SK-N-SH (cell line): ENCODE measurements at regions not wholly inside any gene's neighbourhood (a gene's known extent, or its start where the extent isn't known, plus 50 kb on each side); places are given as distances from the start of the nearest gene placed in this dataset.

Experiments used
- CTCF ChIA-PET: fragments of 300-600, 350-600 bp; formaldehyde crosslinking; extraction: SDS; loops from one replicate; lab custom pipeline; 2021; lab: Yijun Ruan, JAX
- POLR2A ChIA-PET: fragments of 350-600 bp; sonication (Branson Sonifier 250); formaldehyde crosslinking; extraction: SDS; loops from one replicate; lab custom pipeline; 2020; ENCODE audit warnings: antibody characterized with exemption, inconsistent platforms; lab: Yijun Ruan, JAX
- DNase-seq: peaks from one replicate; pipeline ENCODE4 v3.0.0; 2012
- H2AFZ ChIP-seq: fragments of 200-600 bp; sonication (generic); 2 replicates; pipeline ENCODE4 v1.8.1; 2016; ENCODE audit warnings: antibody characterized with exemption, mild to moderate bottlenecking, low read depth
- H3F3A ChIP-seq: fragments of 200-600 bp; sonication (generic); replicated peaks from 2 replicates; pipeline ENCODE3; 2016; ENCODE audit warnings: antibody characterized with exemption, mild to moderate bottlenecking; ENCODE audit not compliant: insufficient read depth
- H3K27ac ChIP-seq, 2 experiments: fragments of 200-500 bp in 1 of 2; fragments of 200-600 bp in 1 of 2; sonication (Bioruptor generic) in 1 of 2; sonication (generic), shearing (Covaris generic) in 1 of 2; 2 replicates each; pipeline versions ENCODE4 v1.5.1 to v1.6.1; 2014 to 2016; ENCODE audit warnings: low read depth in 2 of 2, inconsistent platforms in 1 of 2, low read length in 1 of 2, mild to moderate bottlenecking in 1 of 2, mixed read lengths in 1 of 2
- H3K27me3 ChIP-seq: fragments of 200-600 bp; sonication (generic), shearing (Covaris generic); 2 replicates; pipeline ENCODE4 v1.6.1; 2016; ENCODE audit warnings: mixed run types; ENCODE audit not compliant: insufficient read depth
- H3K36me3 ChIP-seq, 2 experiments: fragments of 200-500 bp in 1 of 2; fragments of 200-600 bp in 1 of 2; sonication (Bioruptor generic) in 1 of 2; sonication (generic) in 1 of 2; replicated peaks in 1 of 2; 2 replicates each; pipeline versions ENCODE3 to v1.5.1; 2014 to 2016; ENCODE audit warnings: low read length in 1 of 2, mild to moderate bottlenecking in 1 of 2; ENCODE audit not compliant: insufficient read depth in 2 of 2, control insufficient read depth in 1 of 2
- H3K4me1 ChIP-seq, 2 experiments: fragments of 200-500 bp in 1 of 2; fragments of 200-600 bp in 1 of 2; sonication (Bioruptor generic) in 1 of 2; sonication (generic), shearing (Covaris generic) in 1 of 2; 2 replicates each; pipeline versions ENCODE4 v1.5.1 to v1.6.1; 2014 to 2016; ENCODE audit warnings: low read depth in 1 of 2, low read length in 1 of 2, mixed run types in 1 of 2; ENCODE audit not compliant: insufficient read depth in 2 of 2, control insufficient read depth in 1 of 2
- H3K4me2 ChIP-seq: fragments of 200-600 bp; sonication (generic), shearing (Covaris generic); 2 replicates; pipeline ENCODE4 v1.6.1; 2017; ENCODE audit warnings: mixed run types
- H3K4me3 ChIP-seq, 2 experiments: fragments of 200-500 bp in 1 of 2; fragments of 200-600 bp in 1 of 2; sonication (Bioruptor generic) in 1 of 2; sonication (generic), shearing (Covaris generic) in 1 of 2; 2 replicates each; pipeline versions ENCODE4 v1.5.1 to v1.8.1; 2014 to 2016; ENCODE audit warnings: low read depth in 2 of 2, inconsistent platforms in 1 of 2, low read length in 1 of 2, mild to moderate bottlenecking in 1 of 2, mixed read lengths in 1 of 2, moderate library complexity in 1 of 2
- H3K79me2 ChIP-seq: fragments of 200-600 bp; sonication (generic); 2 replicates; pipeline ENCODE4 v1.8.1; 2017; ENCODE audit warnings: mild to moderate bottlenecking; ENCODE audit not compliant: insufficient read depth
- H3K9ac ChIP-seq: fragments of 200-600 bp; sonication (generic); 2 replicates; pipeline ENCODE4 v1.6.1; 2017; ENCODE audit warnings: mixed run types
- H3K9me2 ChIP-seq: fragments of 200-600 bp; sonication (generic); 2 replicates; pipeline ENCODE4 v1.6.1; 2017; ENCODE audit warnings: mixed run types
- H3K9me3 ChIP-seq: fragments of 200-600 bp; sonication (generic); 2 replicates; pipeline ENCODE4 v1.6.1; 2017; ENCODE audit warnings: mixed run types, mild to moderate bottlenecking, moderate library complexity
- H4K20me1 ChIP-seq: fragments of 200-600 bp; sonication (generic); 2 replicates; pipeline ENCODE4 v1.6.1; 2017; ENCODE audit warnings: mild to moderate bottlenecking, mixed run types; ENCODE audit not compliant: insufficient read depth
- EZH2phosphoT487 ChIP-seq: fragments of 200-600 bp; sonication (generic); IDR thresholded peaks from 2 replicates; pipeline ENCODE4 v1.6.1; 2017; ENCODE audit warnings: low read depth, mixed run types, mild to moderate bottlenecking, antibody characterized with exemption, moderate library complexity, borderline replicate concordance
- FOXJ3 ChIP-seq: sonication (generic); formaldehyde crosslinking; IDR thresholded peaks from 2 replicates; pipeline ENCODE4 v1.5.1; 2020; ENCODE audit warnings: mild to moderate bottlenecking, missing genetic modification reagents
- JUND ChIP-seq: IDR thresholded peaks from 2 replicates; pipeline ENCODE4 v1.4.0; 2012
- MXI1 ChIP-seq: IDR thresholded peaks from 2 replicates; pipeline ENCODE4 v1.6.1; 2012; ENCODE audit warnings: mild to moderate bottlenecking, low read depth, low read length, improper control_type of control experiment
- NRF1 ChIP-seq: IDR thresholded peaks from 2 replicates; pipeline ENCODE4 v1.6.1; 2012; ENCODE audit warnings: low read depth, mild to moderate bottlenecking, low read length
- POLR2AphosphoS5 ChIP-seq: IDR thresholded peaks from 2 replicates; pipeline ENCODE4 v1.6.1; 2012; ENCODE audit warnings: low read depth, low read length
- RCOR1 ChIP-seq: fragments of 150-350 bp; IDR thresholded peaks from 2 replicates; pipeline ENCODE4 v1.6.1; 2017; ENCODE audit warnings: antibody characterized with exemption, low read length
- RXRA ChIP-seq: IDR thresholded peaks from 2 replicates; pipeline ENCODE4 v1.4.0; 2012; ENCODE audit warnings: low read depth, mild to moderate bottlenecking, borderline replicate concordance
- TAF1 ChIP-seq: IDR thresholded peaks from 2 replicates; pipeline ENCODE4 v1.6.1; 2012; ENCODE audit warnings: low read depth, mild to moderate bottlenecking, low read length, moderate library complexity, borderline replicate concordance
- WGBS: methylation state at CpG from one replicate; pipeline ENCODE4 v1.1.6; 2017; ENCODE audit warnings: low lambda C conversion rate; 5-methylcytosine and 5-hydroxymethylcytosine counted together
- TF ChIP-seq, protein P1 (sequence below): IDR thresholded peaks from 2 replicates; pipeline ENCODE4 v1.4.0; 2012; ENCODE audit warnings: low read depth, borderline replicate concordance
- TF ChIP-seq, protein P2 (sequence below): IDR thresholded peaks from 2 replicates; pipeline ENCODE4 v1.6.1; 2012; ENCODE audit warnings: mild to moderate bottlenecking, low read depth, low read length, moderate library complexity
- TF ChIP-seq, protein P3 (sequence below): fragments of 150-350 bp; IDR thresholded peaks from 2 replicates; pipeline ENCODE4 v1.6.1; 2016; ENCODE audit warnings: mild to moderate bottlenecking, low read depth, low read length

DNA sequence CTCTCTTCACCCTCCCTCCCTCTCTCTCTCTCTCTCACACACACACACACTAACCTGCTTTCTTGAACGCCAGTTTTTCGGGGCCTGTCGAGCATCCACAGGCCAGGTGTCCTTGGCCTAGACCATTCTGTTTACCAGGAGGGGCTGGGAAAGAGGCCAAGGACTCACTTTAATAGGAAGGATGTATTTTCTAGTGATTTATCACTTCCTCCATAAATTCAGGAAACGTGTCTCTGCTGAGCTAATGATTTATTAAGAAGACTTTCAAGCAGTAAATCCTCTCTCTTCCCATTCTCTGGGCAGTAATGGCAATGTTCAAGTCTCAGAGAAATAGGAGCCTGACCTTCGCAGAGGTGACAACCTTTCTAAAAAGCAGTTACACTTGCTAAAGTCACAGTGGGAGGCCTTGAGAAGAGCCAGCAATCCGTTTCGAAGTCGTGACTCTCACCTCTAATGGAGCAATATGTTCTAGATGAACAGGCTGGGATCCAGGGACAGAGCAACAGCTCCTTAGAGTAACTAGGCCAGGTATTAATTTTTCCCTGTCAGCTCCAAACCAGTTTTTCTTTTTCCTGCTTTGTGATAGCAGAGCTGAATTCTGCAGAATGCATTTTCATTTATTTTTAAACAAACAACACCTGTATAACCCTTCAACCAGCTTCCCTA is 1357.5 kb upstream of the SORCS1 start:
- no peak overlapping the region for H3K9ac ChIP-seq
- no peaks in the 10 kb centered on the region for H3K9me3 ChIP-seq
- H2AFZ ChIP-seq: no peak overlapping the region
- DNase-seq: no peak
- no peak overlapping the region for H3K4me3 ChIP-seq
- 60% methylated on average over 8 of the region's 8 CpGs for WGBS
- no peak overlapping the region for H3K4me2 ChIP-seq
- TF ChIP-seq RXRA: no peak
- no peak for TF ChIP-seq JUND
- ChIA-PET POLR2A (no interaction called here), CTCF (interaction anchor here (0.6 kb wide), 1 partner anchor 730 kb away, joined by 3 read pairs; no protein-coding TSS in a partner anchor)
- no peaks in the 10 kb centered on the region; a peak in 1 of 4 replicates for H3K4me1 ChIP-seq
- no peaks in the 10 kb centered on the region for H3K79me2 ChIP-seq
- no peaks in the 10 kb centered on the region for H3K36me3 ChIP-seq
- H3F3A ChIP-seq: no peaks in the 10 kb centered on the region
- peak overlapping the region in 1 of 2 experiments; percentile 47; a peak in 2 of 4 replicates for H3K27ac ChIP-seq
- H4K20me1 ChIP-seq: no peaks in the 10 kb centered on the region
- H3K9me2 ChIP-seq: no peaks in the 10 kb centered on the region
- H3K27me3 ChIP-seq: no peaks in the 10 kb centered on the region

DNA sequence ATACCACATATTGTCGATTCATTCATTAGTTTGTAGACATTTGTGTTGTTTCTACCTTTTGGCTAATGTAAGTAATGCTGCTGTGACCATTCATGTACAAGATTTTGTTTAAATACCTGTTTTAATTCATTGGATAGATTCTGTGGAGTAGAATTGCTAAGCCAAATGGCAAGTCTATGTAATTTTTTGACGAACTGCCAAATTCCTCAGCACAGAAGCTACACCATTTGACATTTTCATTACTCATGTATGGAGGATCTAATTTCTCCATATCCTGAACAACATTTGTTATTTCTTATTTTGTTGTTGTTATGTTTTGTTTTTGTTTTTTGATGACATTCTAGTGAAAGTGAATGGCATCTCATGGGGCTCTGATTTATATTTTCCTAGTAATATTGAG is 1351.3 kb upstream of the SORCS1 start:
- Histone ChIP-seq H3K4me3 (no peak overlapping the region), H3K27ac (no peak overlapping the region), H3K9me3 (no peaks in the 10 kb centered on the region), H4K20me1 (no peaks in the 10 kb centered on the region), H3K4me1 (no peaks in the 10 kb centered on the region; a peak in 1 of 4 replicates), H3K79me2 (no peaks in the 10 kb centered on the region), H3F3A (no peaks in the 10 kb centered on the region), H3K36me3 (no peaks in the 10 kb centered on the region), H3K4me2 (no peak overlapping the region), H3K9me2 (no peaks in the 10 kb centered on the region), H3K9ac (no peak overlapping the region), H3K27me3 (no peaks in the 10 kb centered on the region), H2AFZ (no peak overlapping the region)
- ChIA-PET CTCF (no interaction called here), POLR2A (no interaction called here)
- no peak for DNase-seq
- WGBS: 55% methylated on average over 2 of the region's 2 CpGs
- TF ChIP-seq RCOR1 (no peak), EZH2phosphoT487 (no peak), NRF1 (no peak)
- TF ChIP-seq, protein P1, sequence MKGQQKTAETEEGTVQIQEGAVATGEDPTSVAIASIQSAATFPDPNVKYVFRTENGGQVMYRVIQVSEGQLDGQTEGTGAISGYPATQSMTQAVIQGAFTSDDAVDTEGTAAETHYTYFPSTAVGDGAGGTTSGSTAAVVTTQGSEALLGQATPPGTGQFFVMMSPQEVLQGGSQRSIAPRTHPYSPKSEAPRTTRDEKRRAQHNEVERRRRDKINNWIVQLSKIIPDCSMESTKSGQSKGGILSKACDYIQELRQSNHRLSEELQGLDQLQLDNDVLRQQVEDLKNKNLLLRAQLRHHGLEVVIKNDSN: no peak

DNA sequence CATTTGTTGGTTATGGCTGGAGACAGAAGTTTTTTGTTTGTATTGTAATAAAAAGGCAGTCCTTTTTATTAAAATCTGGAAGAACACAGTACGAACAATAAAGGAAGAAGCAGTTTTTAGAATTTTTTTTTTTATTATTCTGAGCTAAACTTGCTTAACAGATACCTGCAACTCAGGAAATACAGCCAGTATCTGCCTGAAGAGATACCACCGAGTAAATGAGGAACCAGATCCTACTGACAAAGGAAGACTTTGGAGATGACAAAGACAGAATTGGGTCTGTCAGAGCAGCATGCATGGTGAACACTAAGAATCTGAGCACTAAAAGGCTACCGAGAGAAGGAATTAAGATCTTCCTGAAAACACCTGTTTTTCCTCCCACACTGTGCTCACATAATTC is 1335.9 kb upstream of the SORCS1 start:
- H3K4me3 ChIP-seq: no peak overlapping the region
- no peaks in the 10 kb centered on the region for H3K79me2 ChIP-seq
- H4K20me1 ChIP-seq: no peaks in the 10 kb centered on the region
- 55% methylated on average over 3 of the region's 3 CpGs for WGBS
- H3K9me3 ChIP-seq: no peaks in the 10 kb centered on the region
- no peak overlapping the region for H3K9ac ChIP-seq
- H3K36me3 ChIP-seq: no peaks in the 10 kb centered on the region
- no peaks in the 10 kb centered on the region for H3K9me2 ChIP-seq
- ChIA-PET CTCF (no interaction called here), POLR2A (no interaction called here)
- no peaks in the 10 kb centered on the region for H3F3A ChIP-seq
- H3K4me1 ChIP-seq: no peaks in the 10 kb centered on the region
- no peak overlapping the region for H2AFZ ChIP-seq
- H3K4me2 ChIP-seq: no peak overlapping the region
- DNase-seq: no peak
- H3K27me3 ChIP-seq: no peaks in the 10 kb centered on the region
- TF ChIP-seq, protein P2, sequence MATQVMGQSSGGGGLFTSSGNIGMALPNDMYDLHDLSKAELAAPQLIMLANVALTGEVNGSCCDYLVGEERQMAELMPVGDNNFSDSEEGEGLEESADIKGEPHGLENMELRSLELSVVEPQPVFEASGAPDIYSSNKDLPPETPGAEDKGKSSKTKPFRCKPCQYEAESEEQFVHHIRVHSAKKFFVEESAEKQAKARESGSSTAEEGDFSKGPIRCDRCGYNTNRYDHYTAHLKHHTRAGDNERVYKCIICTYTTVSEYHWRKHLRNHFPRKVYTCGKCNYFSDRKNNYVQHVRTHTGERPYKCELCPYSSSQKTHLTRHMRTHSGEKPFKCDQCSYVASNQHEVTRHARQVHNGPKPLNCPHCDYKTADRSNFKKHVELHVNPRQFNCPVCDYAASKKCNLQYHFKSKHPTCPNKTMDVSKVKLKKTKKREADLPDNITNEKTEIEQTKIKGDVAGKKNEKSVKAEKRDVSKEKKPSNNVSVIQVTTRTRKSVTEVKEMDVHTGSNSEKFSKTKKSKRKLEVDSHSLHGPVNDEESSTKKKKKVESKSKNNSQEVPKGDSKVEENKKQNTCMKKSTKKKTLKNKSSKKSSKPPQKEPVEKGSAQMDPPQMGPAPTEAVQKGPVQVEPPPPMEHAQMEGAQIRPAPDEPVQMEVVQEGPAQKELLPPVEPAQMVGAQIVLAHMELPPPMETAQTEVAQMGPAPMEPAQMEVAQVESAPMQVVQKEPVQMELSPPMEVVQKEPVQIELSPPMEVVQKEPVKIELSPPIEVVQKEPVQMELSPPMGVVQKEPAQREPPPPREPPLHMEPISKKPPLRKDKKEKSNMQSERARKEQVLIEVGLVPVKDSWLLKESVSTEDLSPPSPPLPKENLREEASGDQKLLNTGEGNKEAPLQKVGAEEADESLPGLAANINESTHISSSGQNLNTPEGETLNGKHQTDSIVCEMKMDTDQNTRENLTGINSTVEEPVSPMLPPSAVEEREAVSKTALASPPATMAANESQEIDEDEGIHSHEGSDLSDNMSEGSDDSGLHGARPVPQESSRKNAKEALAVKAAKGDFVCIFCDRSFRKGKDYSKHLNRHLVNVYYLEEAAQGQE: no peak
- TF ChIP-seq, protein P3, sequence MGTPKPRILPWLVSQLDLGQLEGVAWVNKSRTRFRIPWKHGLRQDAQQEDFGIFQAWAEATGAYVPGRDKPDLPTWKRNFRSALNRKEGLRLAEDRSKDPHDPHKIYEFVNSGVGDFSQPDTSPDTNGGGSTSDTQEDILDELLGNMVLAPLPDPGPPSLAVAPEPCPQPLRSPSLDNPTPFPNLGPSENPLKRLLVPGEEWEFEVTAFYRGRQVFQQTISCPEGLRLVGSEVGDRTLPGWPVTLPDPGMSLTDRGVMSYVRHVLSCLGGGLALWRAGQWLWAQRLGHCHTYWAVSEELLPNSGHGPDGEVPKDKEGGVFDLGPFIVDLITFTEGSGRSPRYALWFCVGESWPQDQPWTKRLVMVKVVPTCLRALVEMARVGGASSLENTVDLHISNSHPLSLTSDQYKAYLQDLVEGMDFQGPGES: no peak
- TF ChIP-seq RXRA: no peak
- TF ChIP-seq, protein P1: no peak
- no peak for TF ChIP-seq TAF1
- TF ChIP-seq POLR2AphosphoS5: no peak
- TF ChIP-seq MXI1: no peak
- TF ChIP-seq FOXJ3 (CRISPR knock-in tag): no peak
- H3K27ac ChIP-seq: no peak overlapping the region
